Upper lobe of left lung (tissue), 4 donors: ENCODE measurements at regions not wholly inside any gene's neighbourhood (a gene's known extent, or its start where the extent isn't known, plus 50 kb on each side); places are given as distances from the start of the nearest gene placed in this dataset.

ENCODE experiments used
- CTCF ChIP-seq, 6 experiments: fragments of 450-650 bp in 4 of 6; fragments of 200-600 bp in 2 of 6; sonication (generic) in 2 of 6; IDR thresholded peaks; one replicate each; pipeline ENCODE4 v1.5.1; 2016 to 2019; ENCODE audit warnings: antibody characterized with exemption in 6 of 6
- POLR2A ChIP-seq, 4 donors: fragments of 450-650 bp; IDR thresholded peaks; one replicate each; pipeline ENCODE4 v1.5.1; 2016 to 2017; ENCODE audit warnings: antibody characterized with exemption in 4 of 4, mild to moderate bottlenecking in 2 of 4
- POLR2AphosphoS5 ChIP-seq, 2 donors: sonication (generic); formaldehyde crosslinking; IDR thresholded peaks; one replicate each; pipeline ENCODE4 v1.5.1; 2017; ENCODE audit warnings: antibody characterized with exemption in 2 of 2

- TF ChIP-seq CTCF (IDR thresholded peaks at IDR 0.05): no peak
- TF ChIP-seq POLR2A (IDR thresholded peaks at IDR 0.05): no peak
- no peak for TF ChIP-seq POLR2AphosphoS5 (IDR thresholded peaks at IDR 0.05)
Observed at GRCh38 chr6:95197590-95197989, 379.7 kb upstream of the MANEA start.
